Sciatic nerve (tissue), 2 donors: ENCODE measurements at regions not wholly inside any gene's neighbourhood (a gene's known extent, or its start where the extent isn't known, plus 50 kb on each side); places are given as distances from the start of the nearest gene placed in this dataset.
"Not testable (repeated sequence)": the region's sequence is repeated elsewhere in the genome, so short reads cannot be mapped to it uniquely, and the experiment has no call there.

Source experiments
- ATAC-seq: fragments of 200-7000 bp; cut with Tn5 transposase; one replicate; pipeline ENCODE4 v1.9.1; 2020; ENCODE audit warnings: mild to moderate bottlenecking, moderate library complexity
- DNase-seq: peaks from one replicate; pipeline ENCODE4 v3.0.0-alpha.2; 2020; ENCODE audit warnings: low spot score
- intact Hi-C: fragments of 100-400 bp; cut with DNase I; formaldehyde crosslinking; loops from one replicate; pipeline ENCODE4 v1.14.2; 2022
- donor health status: DM: no; HTN: no; CAD: no.
- donor health status: DM: no; HTN: no; CAD: no.

DNA sequence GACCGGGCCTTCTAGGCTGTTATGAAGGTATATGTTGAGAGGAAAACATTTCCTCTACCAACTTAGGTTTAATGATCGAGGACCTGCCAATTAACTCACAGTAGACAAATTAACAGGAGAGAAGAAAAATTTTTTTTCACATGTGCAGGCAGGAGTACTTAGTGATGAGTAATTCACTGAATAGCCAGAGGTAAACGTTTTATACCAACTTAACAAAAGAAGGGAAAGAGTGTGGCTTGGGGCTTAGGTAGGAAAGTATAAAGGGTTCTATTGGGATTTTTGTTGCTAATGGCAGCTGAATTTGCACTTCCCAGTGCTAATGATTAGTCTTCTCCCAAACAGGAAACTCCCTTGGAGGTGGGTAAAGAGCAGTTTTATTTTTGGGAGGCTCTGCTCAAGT, 121.6 kb upstream of the HS3ST4 start:
- intact Hi-C loops = no loop called here
- ATAC-seq = no peak
- no peak for DNase-seq

DNA sequence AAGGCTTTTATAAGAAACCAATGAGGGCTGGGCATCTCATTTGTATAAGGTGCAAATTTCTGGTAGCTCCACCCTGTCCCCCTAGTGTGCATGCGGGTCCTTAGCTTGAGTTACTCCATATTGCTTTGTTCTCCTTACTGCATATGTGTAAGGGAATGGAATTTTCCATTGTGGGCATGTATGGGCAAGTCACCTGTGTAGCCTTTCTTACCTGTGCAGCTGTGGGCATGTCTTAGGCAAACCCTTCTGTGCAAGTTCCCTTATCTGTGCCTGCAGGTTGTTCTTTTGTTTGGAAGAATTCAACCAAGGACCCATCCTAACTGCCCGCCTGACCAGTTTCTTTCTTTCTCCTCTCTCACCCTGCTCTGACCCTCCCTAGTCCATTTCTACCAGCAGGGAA, 122.8 kb upstream of the HS3ST4 start:
- intact Hi-C loops = no loop called here
- DNase-seq = no peak
- no peak for ATAC-seq

- no peak for DNase-seq
- ATAC-seq = no peak
- intact Hi-C loops = no loop called here
These were observed 125.6 kb upstream of the HS3ST4 start for GRCh38 chr16:25566183-25566582.

DNA sequence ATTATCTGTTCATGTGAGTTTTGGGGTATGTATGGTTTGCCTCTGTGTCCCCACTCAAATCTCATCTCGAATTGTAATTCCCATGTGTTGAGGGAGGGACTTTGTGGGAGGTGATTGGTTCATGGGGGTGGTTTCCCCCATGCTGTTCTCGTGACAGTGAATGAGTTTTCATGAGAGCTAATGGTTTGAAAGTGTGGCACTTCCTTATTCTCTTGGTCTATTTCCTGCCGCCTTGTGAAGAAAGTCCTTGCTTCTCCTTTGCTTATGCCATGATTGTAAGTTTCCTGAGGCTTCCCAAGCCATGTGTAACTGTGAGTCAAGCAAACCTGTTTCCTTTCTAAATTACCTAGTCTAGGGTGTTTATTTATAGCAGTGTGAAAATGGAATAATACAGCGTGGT, 128.1 kb upstream of the HS3ST4 start:
- intact Hi-C loops = no loop called here
- no peak for ATAC-seq
- DNase-seq = no peak

- intact Hi-C loops, DNase-seq, ATAC-seq: not testable (repeated sequence)
These were observed 130.0 kb upstream of the HS3ST4 start for GRCh38 chr16:25561723-25562122.

DNA sequence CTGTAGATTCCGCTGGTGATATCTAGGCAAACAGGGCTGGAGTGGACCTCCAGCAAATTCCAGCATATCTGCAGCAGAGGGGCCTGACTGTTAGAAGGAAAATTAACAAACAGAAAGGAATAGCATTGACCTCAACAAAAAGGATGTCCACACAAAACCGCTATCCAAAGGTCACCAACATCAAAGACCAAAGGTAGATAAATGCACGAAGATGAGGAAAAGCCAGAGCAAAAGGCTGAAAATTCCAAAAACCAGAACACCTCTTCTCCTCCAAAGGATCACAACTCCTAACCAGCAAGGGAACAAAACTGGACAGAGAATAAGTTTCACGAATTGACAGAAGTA, 134.8 kb upstream of the HS3ST4 start:
- DNase-seq, intact Hi-C loops: not testable (repeated sequence)

DNA sequence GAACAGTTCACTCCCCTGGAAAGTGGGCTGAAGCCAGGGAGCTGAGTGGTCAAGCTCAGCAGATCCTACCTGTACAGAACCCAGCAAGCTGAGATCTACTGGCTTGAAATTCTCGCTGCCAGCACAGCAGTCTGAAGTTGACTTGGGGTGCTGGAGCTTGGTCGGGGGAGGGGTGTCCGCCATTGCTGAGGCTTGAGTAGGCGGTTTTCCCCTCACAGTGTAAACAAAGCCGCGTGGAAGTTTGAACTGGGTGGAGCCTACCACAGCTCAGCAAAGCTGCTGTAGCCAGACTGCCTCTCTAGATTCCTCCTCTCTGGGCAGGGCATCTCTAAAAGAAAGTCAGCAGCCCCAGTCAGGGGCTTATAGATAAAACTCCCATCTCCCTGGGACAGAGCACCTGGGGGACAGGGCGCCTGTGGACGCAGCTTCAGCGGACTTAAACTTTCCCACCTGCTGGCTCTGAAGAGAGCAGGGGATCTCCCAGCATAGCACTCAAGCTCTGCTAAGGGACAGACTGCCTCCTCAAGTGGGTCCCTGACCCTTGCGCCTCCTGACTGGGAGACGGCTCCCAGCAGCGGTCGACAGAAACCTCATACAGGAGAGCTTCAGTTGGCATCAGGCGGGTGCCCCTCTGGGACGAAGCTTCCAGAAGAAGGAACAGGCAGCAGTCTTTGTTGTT, 135.3 kb upstream of the HS3ST4 start:
- intact Hi-C loops, DNase-seq, ATAC-seq: not testable (repeated sequence)

More for the DNA sequence above, 134.8 kb upstream of the HS3ST4 start:
- not testable (repeated sequence) for ATAC-seq

DNA sequence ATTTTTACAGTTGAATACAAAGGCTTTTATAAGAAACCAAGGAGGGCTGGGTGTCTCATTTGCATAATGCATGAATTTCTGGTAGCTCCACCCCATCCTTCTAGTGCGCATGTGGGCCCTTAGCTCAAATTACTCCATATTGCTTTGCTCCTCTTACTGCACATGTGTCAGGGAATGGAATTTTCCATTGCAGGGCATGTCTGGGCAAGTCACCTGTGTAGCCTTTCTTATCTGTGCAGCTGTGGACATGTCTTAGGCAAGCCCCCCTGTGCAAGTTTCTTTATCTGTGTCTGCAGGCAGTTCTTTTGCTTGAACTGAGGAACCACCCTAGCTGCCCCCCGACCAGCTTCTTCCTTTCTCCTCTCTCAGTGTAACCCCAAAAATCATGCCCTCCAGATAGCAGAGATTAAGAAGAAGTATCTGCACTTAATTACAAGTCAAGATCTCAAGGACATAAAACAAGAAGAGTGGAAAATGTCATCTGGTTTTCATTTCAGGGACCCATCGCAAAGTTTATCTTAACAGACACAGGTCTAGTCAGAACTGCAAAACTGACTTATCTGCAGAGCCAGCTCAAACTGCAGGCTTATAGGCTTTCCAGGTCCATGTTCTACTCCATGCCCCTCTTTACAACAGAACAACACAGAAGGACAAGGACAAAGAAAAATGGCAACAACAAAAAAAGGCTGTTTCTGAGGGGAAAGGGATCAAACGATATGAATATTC, 137.9 kb upstream of the HS3ST4 start:
- intact Hi-C loops = no loop called here
- ATAC-seq (no peak), DNase-seq (no peak)

DNA sequence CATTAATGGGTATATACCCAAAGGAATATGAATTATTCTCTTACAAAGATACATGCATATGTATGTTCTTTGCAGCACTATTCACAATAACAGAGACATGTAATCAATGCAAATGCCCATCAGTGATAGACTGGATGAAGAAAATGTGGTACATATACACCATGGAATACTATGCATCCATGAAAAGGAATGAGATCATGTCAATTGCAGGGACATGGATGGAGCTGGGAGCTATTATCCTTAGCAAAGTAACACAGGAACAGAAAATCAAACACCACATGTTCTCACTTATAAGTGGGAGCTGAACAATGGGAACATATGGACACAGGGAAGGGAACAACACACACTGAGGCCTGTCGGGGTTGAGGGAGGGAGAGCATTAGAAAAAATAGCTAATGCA, 141.1 kb upstream of the HS3ST4 start:
- no peak for DNase-seq
- intact Hi-C loops = no loop called here
- no peak for ATAC-seq

- ATAC-seq (no peak), DNase-seq (no peak)
- intact Hi-C loops = no loop called here
These were observed 145.0 kb upstream of the HS3ST4 start for GRCh38 chr16:25546791-25547190.

DNA sequence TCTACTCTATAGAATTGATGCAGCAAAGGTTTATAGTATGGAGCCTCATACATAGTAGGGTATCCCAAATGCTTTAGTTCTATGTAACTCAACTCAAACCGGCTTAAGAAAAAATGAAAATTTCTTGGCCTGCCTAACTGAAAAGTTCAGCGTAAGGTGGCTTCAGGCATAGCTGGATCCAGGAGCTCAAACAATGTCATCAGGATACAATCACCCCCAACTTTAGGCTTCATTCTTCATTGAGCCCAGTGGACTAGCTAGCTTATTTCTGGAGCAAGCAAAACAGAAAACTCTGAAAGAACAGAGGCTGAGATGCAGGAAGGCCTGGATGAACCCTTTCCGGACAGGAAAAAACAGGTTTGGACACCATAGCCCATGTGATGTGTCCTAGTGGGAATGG, 147.5 kb upstream of the HS3ST4 start:
- ATAC-seq = no peak
- intact Hi-C loops = no loop called here

GRCh38 chr16:25542306-25542705, 149.5 kb upstream of the HS3ST4 start:
- intact Hi-C loops = no loop called here
- ATAC-seq (no peak), DNase-seq (no peak)

More for the DNA sequence above, 147.5 kb upstream of the HS3ST4 start:
- DNase-seq = no peak

GRCh38 chr16:25539767-25540166, 152.0 kb upstream of the HS3ST4 start:
- ATAC-seq, intact Hi-C loops, DNase-seq: not testable (repeated sequence)

GRCh38 chr16:25523183-25523582, 168.6 kb upstream of the HS3ST4 start:
- no peak for ATAC-seq
- intact Hi-C loops = no loop called here
- no peak for DNase-seq

- intact Hi-C loops = no loop called here
- no peak for ATAC-seq
These were observed 179.7 kb upstream of the HS3ST4 start for GRCh38 chr16:25512041-25512440.

DNA sequence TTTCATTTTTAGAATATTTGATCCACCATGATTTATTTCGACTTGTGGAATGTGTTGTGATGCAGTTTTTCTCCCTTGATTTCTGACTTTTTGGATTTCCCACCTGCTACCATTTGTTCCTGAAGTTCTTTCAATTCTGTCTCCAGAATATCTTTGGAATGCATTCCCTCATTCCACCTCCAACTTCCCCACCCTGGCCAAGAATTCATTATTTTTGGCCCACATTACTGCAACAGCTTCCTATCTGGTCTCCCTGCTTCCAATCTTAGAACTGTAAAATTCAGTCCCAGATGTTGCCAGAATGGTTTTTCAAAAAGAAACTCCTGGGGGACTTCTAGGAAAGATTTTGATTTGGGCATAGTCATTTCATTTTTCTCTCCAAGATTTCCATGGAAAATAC, 182.3 kb upstream of the HS3ST4 start:
- DNase-seq = no peak
- intact Hi-C loops = no loop called here
- no peak for ATAC-seq

More at GRCh38 chr16:25512041-25512440, 179.7 kb upstream of the HS3ST4 start:
- no peak for DNase-seq

DNA sequence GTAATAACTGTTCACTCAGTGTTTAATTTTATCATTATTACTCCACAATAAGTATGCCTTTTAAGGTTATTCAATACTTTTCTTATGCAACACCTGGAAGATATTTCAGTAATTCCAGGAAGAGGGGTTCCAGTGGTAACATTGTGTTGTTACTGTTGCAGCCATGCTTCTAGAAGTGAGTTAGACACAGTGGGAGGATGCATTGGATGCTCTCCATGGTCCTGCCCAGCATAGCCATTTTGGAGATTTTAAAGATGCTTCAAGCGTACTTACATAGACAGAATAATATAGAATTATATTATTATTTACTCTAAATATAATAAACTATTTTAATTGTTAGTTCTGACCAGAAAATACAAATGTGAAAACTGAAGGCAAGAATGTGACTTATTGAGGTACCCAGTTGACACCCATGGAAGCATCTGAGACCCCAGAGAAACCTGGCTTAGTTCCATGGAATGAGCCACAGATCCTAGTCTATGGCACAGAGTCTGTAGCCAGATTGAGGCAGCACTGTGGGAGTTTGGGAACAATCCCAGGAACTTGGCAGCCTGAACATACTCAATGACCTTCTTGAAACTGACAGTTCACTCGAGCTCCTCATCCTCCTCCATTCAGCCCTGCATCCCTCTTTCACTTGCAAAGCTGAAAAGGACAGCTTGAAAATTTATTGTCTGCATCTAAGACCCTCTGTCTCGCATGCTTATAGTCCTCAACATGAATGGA, 190.1 kb upstream of the HS3ST4 start:
- ATAC-seq (no peak), DNase-seq (no peak)
- intact Hi-C loops = no loop called here

DNA sequence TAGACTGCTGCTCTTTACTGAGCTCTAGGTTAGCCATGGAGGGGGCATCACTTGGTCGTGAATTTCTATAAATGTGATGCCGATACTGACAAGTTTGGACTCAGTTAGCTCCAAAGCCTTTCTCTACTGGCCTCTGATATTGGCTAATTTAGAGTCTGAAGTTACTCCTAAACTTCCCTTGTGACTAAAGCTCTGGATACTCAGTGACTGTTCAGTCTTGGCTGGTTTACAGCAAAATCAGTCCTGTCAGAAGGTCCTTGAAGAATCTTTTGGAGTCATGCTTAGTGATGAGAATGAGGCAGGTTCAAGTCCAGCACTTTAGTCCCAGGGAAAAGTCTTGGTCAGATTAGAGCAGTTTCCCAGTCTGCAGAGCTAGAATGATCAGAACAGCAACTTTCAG, 197.5 kb upstream of the HS3ST4 start:
- DNase-seq = no peak
- intact Hi-C loops = no loop called here

DNA sequence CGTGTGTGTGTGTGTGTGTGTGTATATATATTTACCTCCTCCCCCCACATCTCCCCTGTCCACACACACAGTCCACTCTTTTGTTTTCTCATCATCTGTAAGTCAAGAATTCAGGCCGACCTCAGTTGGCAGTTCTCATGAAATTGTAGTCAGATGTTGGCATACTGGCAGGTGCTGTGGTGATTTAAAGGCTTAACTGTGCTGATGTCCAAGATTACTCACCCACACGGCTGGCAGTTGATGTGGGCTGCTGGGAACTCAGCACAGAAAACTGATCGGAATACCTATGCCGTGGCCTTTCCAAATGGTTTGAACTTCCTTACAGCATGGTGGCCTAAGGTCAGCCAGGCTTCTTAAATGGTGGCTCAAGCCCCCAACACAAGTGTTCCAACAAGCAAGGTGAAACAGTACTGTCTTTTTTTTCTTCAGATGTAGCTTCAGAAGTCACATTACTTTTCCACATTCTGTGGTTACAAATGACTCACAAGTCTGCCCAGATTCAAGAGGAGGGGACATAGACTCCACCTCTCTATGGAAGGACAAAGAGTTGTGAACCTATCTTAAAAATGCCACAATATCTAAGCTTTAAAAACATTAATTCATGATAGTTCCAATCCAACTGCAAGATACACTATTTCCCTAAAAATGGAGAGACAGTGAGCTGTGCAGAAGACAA, 198.5 kb upstream of the HS3ST4 start:
- DNase-seq (no peak), ATAC-seq (no peak)
- intact Hi-C loops = no loop called here

More for the DNA sequence above, 197.5 kb upstream of the HS3ST4 start:
- no peak for ATAC-seq

DNA sequence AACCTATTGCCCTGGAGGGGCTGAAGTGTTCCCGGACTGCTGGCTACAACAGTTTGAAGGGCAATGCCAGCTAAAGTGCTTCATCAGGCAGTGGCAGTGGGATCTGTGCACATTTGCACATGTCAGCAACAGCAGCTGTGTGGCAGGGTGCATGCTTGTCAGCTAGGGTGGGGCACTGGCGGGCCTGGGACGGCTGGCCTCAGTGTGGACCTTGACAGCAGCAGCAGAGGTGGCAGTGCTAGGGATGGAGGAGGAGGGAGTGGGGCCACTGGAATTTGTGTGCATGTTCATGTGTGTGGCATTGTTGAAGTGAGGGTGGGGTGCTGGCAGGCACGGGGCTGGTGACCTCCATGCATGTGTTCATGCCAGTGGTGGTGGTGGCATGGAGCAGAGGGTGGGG, 203.3 kb upstream of the HS3ST4 start:
- DNase-seq (no peak), ATAC-seq (no peak)
- intact Hi-C loops = no loop called here
